HCT116 (cell line): ENCODE measurements at regions not wholly inside any gene's neighbourhood (a gene's known extent, or its start where the extent isn't known, plus 50 kb on each side); places are given as distances from the start of the nearest gene placed in this dataset.

ENCODE experiments used
- ATAC-seq: fragments of 200-7000 bp; cut with Tn5 transposase; 2 replicates; pipeline ENCODE4 v1.9.1; 2020; ENCODE audit warnings: mild to moderate bottlenecking, moderate library complexity
- BruUV-seq: library from RNA; stranded (reverse); fragments of 400-500 nt; replicated peaks from 2 replicates; lab custom pipeline; 2021; lab: Mats Ljungman, UMichigan
- CTCF ChIA-PET: fragments of 300-600 bp; sonication (Branson Sonifier 250); formaldehyde crosslinking; loops from one replicate; lab custom pipeline; 2021; ENCODE audit warnings: antibody characterized with exemption; lab: Charles Lee
- POLR2A ChIA-PET: fragments of 300-600, 350-600 bp; sonication (Branson Sonifier 250); formaldehyde crosslinking; loops from one replicate; lab custom pipeline; 2021; ENCODE audit warnings: antibody characterized with exemption; lab: Charles Lee
- RAD21 ChIA-PET, 2 experiments: fragments of 300-600 bp; sonication (Branson Sonifier 250); formaldehyde crosslinking; loops; one replicate each; lab custom pipeline; 2023; ENCODE audit warnings: low total read pairs in 2 of 2; ENCODE audit not compliant: uncharacterized antibody in 2 of 2, unreplicated experiment in 2 of 2, low non-redundant PET in 1 of 2; lab: Charles Lee
- DNase-seq: peaks from one replicate; pipeline ENCODE4 v3.0.0-alpha.2; 2010; ENCODE audit warnings: low read depth, low spot score
- H2AFZ ChIP-seq: fragments of 200-600 bp; shearing (Covaris generic), sonication (generic); 2 replicates; pipeline ENCODE4 v1.6.1; 2017; ENCODE audit warnings: low read depth, mixed run types, mixed read lengths, antibody characterized with exemption, low read length; ENCODE audit not compliant: poor library complexity, severe bottlenecking
- H3K27ac ChIP-seq: 2 replicates; pipeline ENCODE4 v1.5.1; 2012; ENCODE audit warnings: low read depth, low read length
- H3K27me3 ChIP-seq: fragments of 200-600 bp; sonication (generic); 2 replicates; pipeline ENCODE4 v1.6.1; 2016; ENCODE audit warnings: mixed run types, low read length, mixed read lengths; ENCODE audit not compliant: insufficient read depth
- H3K36me3 ChIP-seq, 2 experiments: fragments of 200-500 bp in 1 of 2; fragments of 200-600 bp in 1 of 2; sonication (Bioruptor generic) in 1 of 2; sonication (generic) in 1 of 2; 2 replicates each; pipeline versions ENCODE4 v1.5.1 to v1.6.1; 2014 to 2016; ENCODE audit warnings: low read length in 2 of 2, inconsistent platforms in 1 of 2, mixed read lengths in 1 of 2, mixed run types in 1 of 2; ENCODE audit not compliant: insufficient read depth in 2 of 2, control insufficient read depth in 1 of 2
- H3K4me1 ChIP-seq, 2 experiments: fragments of 200-600 bp in 1 of 2; sonication (generic) in 1 of 2; 2 replicates each; pipeline versions ENCODE4 v1.5.1 to v1.6.1; 2012 to 2017; ENCODE audit warnings: low read length in 2 of 2, inconsistent platforms in 1 of 2, mild to moderate bottlenecking in 1 of 2, mixed read lengths in 1 of 2, mixed run types in 1 of 2, moderate library complexity in 1 of 2; ENCODE audit not compliant: insufficient read depth in 2 of 2, control insufficient read depth in 1 of 2
- H3K4me2 ChIP-seq: fragments of 200-600 bp; sonication (generic); 2 replicates; pipeline ENCODE4 v1.6.1; 2017; ENCODE audit warnings: mixed run types, low read length, mixed read lengths
- H3K4me3 ChIP-seq, 2 experiments: fragments of 200-600 bp in 1 of 2; sonication (generic) in 1 of 2; replicated peaks in 1 of 2; 2 replicates each; pipeline ENCODE4 v1.5.1; 2011 to 2016; ENCODE audit warnings: low read length in 2 of 2, control low read depth in 1 of 2, low read depth in 1 of 2, mild to moderate bottlenecking in 1 of 2, mixed read lengths in 1 of 2, mixed run types in 1 of 2
- H3K79me2 ChIP-seq: fragments of 200-600 bp; sonication (generic); 2 replicates; pipeline ENCODE4 v1.6.1; 2017; ENCODE audit warnings: mild to moderate bottlenecking, mixed run types, low read length, moderate library complexity, mixed read lengths; ENCODE audit not compliant: insufficient read depth
- H3K9ac ChIP-seq: fragments of 200-600 bp; sonication (generic); 2 replicates; pipeline ENCODE4 v1.6.1; 2016; ENCODE audit warnings: low read length, mixed read lengths
- H3K9me2 ChIP-seq: fragments of 200-600 bp; sonication (generic), shearing (Covaris generic); 2 replicates; pipeline ENCODE4 v1.6.1; 2017; ENCODE audit warnings: mixed run types, mild to moderate bottlenecking, moderate library complexity; ENCODE audit not compliant: insufficient read depth
- H3K9me3 ChIP-seq, 2 experiments: fragments of 200-500 bp in 1 of 2; fragments of 200-600 bp in 1 of 2; sonication (Bioruptor generic) in 1 of 2; sonication (generic) in 1 of 2; 2 replicates each; pipeline ENCODE4 v1.6.1; 2014 to 2017; ENCODE audit warnings: low read length in 2 of 2, mixed read lengths in 2 of 2, inconsistent platforms in 1 of 2, low read depth in 1 of 2, mild to moderate bottlenecking in 1 of 2, mixed run types in 1 of 2, moderate library complexity in 1 of 2; ENCODE audit not compliant: control insufficient read depth in 1 of 2, insufficient read depth in 1 of 2
- H4K20me1 ChIP-seq: fragments of 200-600 bp; sonication (generic), shearing (Covaris generic); 2 replicates; pipeline ENCODE4 v1.6.1; 2017; ENCODE audit warnings: mixed run types, mild to moderate bottlenecking, moderate library complexity; ENCODE audit not compliant: insufficient read depth
- MAX ChIP-seq: IDR thresholded peaks from 2 replicates; pipeline ENCODE4 v1.6.1; 2012
- POLR2A ChIP-seq: IDR thresholded peaks from 2 replicates; pipeline ENCODE4 v1.7.0; 2011; ENCODE audit warnings: borderline replicate concordance; ENCODE audit not compliant: insufficient read depth, insufficient read length; ENCODE audit errors: extremely low read depth
- REST ChIP-seq: IDR thresholded peaks from 2 replicates; pipeline ENCODE4 v1.6.1; 2012; ENCODE audit warnings: low read depth
- SIN3A ChIP-seq: IDR thresholded peaks from 2 replicates; pipeline ENCODE4 v1.6.1; 2012; ENCODE audit warnings: low read depth
- SP1 ChIP-seq: IDR thresholded peaks from 2 replicates; pipeline ENCODE4 v1.6.1; 2012; ENCODE audit warnings: low read depth
- TCF7L2 ChIP-seq: IDR thresholded peaks from 2 replicates; pipeline ENCODE4 v1.7.0; 2011; ENCODE audit warnings: borderline replicate concordance, inconsistent platforms; ENCODE audit not compliant: insufficient read depth, insufficient read length; ENCODE audit errors: extremely low read depth
- ZFX ChIP-seq: fragments of 450-650 bp; IDR thresholded peaks from 2 replicates; pipeline ENCODE4 v1.6.1; 2017
- ZNF274 ChIP-seq: fragments of 200-500 bp; sonication (Bioruptor generic); IDR thresholded peaks from 2 replicates; pipeline ENCODE4 v1.6.1; 2014; ENCODE audit warnings: mild to moderate bottlenecking, low read depth, low read length, inconsistent platforms
- intact Hi-C: fragments of 100-400 bp; cut with micrococcal nuclease; formaldehyde crosslinking; loops from 2 replicates; pipeline ENCODE4 v1.10.0; 2022
- TF ChIP-seq, protein P1 (sequence below): IDR thresholded peaks from 2 replicates; pipeline ENCODE4 v1.6.1; 2011; ENCODE audit warnings: mild to moderate bottlenecking, low read length, moderate library complexity; ENCODE audit not compliant: insufficient replicate concordance; ENCODE audit errors: extremely low read depth

- Histone ChIP-seq H3K36me3 (no peaks in the 10 kb centered on the region), H4K20me1 (no peaks in the 10 kb centered on the region), H3K4me2 (no peak overlapping the region), H3K27me3 (no peaks in the 10 kb centered on the region), H3K27ac (no peak overlapping the region), H3K9ac (no peak overlapping the region), H3K4me3 (no peak overlapping the region), H3K9me2 (no peaks in the 10 kb centered on the region), H3K9me3 (no peaks in the 10 kb centered on the region), H2AFZ (no peak overlapping the region), H3K4me1 (no peaks in the 10 kb centered on the region), H3K79me2 (no peaks in the 10 kb centered on the region)
- CTCF ChIA-PET = no interaction called here
- intact Hi-C loops = no loop called here
- ATAC-seq = no peak
- DNase-seq = no peak
- BruUV-seq = no TSS peak
- RAD21 ChIA-PET = no interaction called here
- TF ChIP-seq TCF7L2 = no peak
- TF ChIP-seq, protein P1, sequence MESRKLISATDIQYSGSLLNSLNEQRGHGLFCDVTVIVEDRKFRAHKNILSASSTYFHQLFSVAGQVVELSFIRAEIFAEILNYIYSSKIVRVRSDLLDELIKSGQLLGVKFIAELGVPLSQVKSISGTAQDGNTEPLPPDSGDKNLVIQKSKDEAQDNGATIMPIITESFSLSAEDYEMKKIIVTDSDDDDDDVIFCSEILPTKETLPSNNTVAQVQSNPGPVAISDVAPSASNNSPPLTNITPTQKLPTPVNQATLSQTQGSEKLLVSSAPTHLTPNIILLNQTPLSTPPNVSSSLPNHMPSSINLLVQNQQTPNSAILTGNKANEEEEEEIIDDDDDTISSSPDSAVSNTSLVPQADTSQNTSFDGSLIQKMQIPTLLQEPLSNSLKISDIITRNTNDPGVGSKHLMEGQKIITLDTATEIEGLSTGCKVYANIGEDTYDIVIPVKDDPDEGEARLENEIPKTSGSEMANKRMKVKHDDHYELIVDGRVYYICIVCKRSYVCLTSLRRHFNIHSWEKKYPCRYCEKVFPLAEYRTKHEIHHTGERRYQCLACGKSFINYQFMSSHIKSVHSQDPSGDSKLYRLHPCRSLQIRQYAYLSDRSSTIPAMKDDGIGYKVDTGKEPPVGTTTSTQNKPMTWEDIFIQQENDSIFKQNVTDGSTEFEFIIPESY = no peak
- no peak for TF ChIP-seq SIN3A
- TF ChIP-seq ZNF274 = no peak
- no peak for TF ChIP-seq ZFX
- no peak for TF ChIP-seq SP1
- no peak for TF ChIP-seq MAX
- no peak for TF ChIP-seq POLR2A
- TF ChIP-seq REST = no peak
- POLR2A ChIA-PET = no interaction called here
Measured at GRCh38 chr9:100937382-100937781, 91.1 kb upstream of the PLPPR1 start.
